ENCODE measurements at regions not wholly inside any gene's neighbourhood (a gene's known extent, or its start where the extent isn't known, plus 50 kb on each side); places are given as distances from the start of the nearest gene placed in this dataset.

DNA sequence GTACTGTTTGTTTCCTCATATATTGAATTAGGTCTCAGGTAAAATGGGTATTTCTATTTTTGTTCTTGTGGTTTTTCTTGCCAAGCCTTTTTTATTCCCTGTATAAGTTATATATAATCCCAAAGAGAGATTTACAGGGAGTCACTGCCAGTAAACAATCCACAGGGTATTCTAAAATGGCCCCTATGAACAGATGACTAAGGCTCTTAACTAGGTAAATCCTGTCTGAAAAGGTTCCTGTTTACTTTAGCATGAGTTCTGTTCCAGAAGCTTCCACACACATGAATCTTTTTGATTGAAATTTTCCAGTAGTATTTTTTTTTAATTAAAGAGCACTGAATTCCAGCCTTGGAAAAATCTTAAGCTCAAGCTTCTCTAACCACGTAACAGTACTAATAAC, 552.8 kb upstream of the CCDC179 start:
- no peaks in the 10 kb centered on the region for H4K20me1 ChIP-seq (ENCODE audit: control insufficient read depth, insufficient read depth, low read depth, low read length)
- TF ChIP-seq CTCF (IDR thresholded peaks at IDR 0.05; ENCODE audit: low read depth, low read length, poor library complexity, severe bottlenecking) (no peak), EZH2phosphoT487 (IDR thresholded peaks at IDR 0.05; ENCODE audit: borderline replicate concordance, low read length) (no peak)
- no peaks in the 10 kb centered on the region for H3K9me3 ChIP-seq (ENCODE audit: control insufficient read depth, insufficient read depth, low read length)
- no peak overlapping the region for H3K4me3 ChIP-seq (ENCODE audit: low read length)
- no peaks in the 10 kb centered on the region for H3F3A ChIP-seq (ENCODE audit: control insufficient read depth, insufficient read depth)
- no peaks in the 10 kb centered on the region for H3K4me1 ChIP-seq (ENCODE audit: control insufficient read depth, low read length)
- no peaks in the 10 kb centered on the region for H3K9me2 ChIP-seq (replicated peaks; ENCODE audit: control insufficient read depth, low read length)
- no peak overlapping the region for H3K27ac ChIP-seq (ENCODE audit: low read depth, low read length)
- H3K4me2 ChIP-seq (ENCODE audit: low read length) = no peak overlapping the region
- H3K36me3 ChIP-seq (ENCODE audit: control insufficient read depth, low read length) = no peaks in the 10 kb centered on the region
- H3K79me2 ChIP-seq (ENCODE audit: control insufficient read depth, low read length) = no peaks in the 10 kb centered on the region
- H3K27me3 ChIP-seq (ENCODE audit: control insufficient read depth, low read length) = no peaks in the 10 kb centered on the region

GRCh38 chr11:23423104-23423503, 562.8 kb upstream of the CCDC179 start:
- TF ChIP-seq CTCF (IDR thresholded peaks at IDR 0.05; ENCODE audit: low read depth, low read length, poor library complexity, severe bottlenecking) = no peak
- TF ChIP-seq EZH2phosphoT487 (IDR thresholded peaks at IDR 0.05; ENCODE audit: borderline replicate concordance, low read length) = no peak
- Histone ChIP-seq H3K79me2 (ENCODE audit: control insufficient read depth, low read length) (no peaks in the 10 kb centered on the region), H3K4me1 (ENCODE audit: control insufficient read depth, low read length) (no peaks in the 10 kb centered on the region), H3K9me3 (ENCODE audit: control insufficient read depth, insufficient read depth, low read length) (no peaks in the 10 kb centered on the region), H3K4me3 (ENCODE audit: low read length) (no peak overlapping the region), H3K27me3 (ENCODE audit: control insufficient read depth, low read length) (no peaks in the 10 kb centered on the region), H3K9me2 (replicated peaks; ENCODE audit: control insufficient read depth, low read length) (no peaks in the 10 kb centered on the region; the same call in 1 of the 2 replicates), H4K20me1 (ENCODE audit: control insufficient read depth, insufficient read depth, low read depth, low read length) (no peaks in the 10 kb centered on the region), H3F3A (ENCODE audit: control insufficient read depth, insufficient read depth) (no peaks in the 10 kb centered on the region), H3K27ac (ENCODE audit: low read depth, low read length) (no peak overlapping the region), H3K36me3 (ENCODE audit: control insufficient read depth, low read length) (no peaks in the 10 kb centered on the region), H3K4me2 (ENCODE audit: low read length) (no peak overlapping the region)

GRCh38 chr11:23423656-23424055, 563.4 kb upstream of the CCDC179 start:
- Histone ChIP-seq H3K9me2 (replicated peaks; ENCODE audit: control insufficient read depth, low read length) (no peaks in the 10 kb centered on the region; the same call in 1 of the 2 replicates), H3K4me1 (ENCODE audit: control insufficient read depth, low read length) (no peaks in the 10 kb centered on the region), H3K4me2 (ENCODE audit: low read length) (no peak overlapping the region), H3K9me3 (ENCODE audit: control insufficient read depth, insufficient read depth, low read length) (no peaks in the 10 kb centered on the region), H4K20me1 (ENCODE audit: control insufficient read depth, insufficient read depth, low read depth, low read length) (no peaks in the 10 kb centered on the region), H3F3A (ENCODE audit: control insufficient read depth, insufficient read depth) (no peaks in the 10 kb centered on the region), H3K36me3 (ENCODE audit: control insufficient read depth, low read length) (no peaks in the 10 kb centered on the region), H3K27ac (ENCODE audit: low read depth, low read length) (no peak overlapping the region), H3K79me2 (ENCODE audit: control insufficient read depth, low read length) (no peaks in the 10 kb centered on the region), H3K27me3 (ENCODE audit: control insufficient read depth, low read length) (no peaks in the 10 kb centered on the region), H3K4me3 (ENCODE audit: low read length) (no peak overlapping the region)
- TF ChIP-seq EZH2phosphoT487 (IDR thresholded peaks at IDR 0.05; ENCODE audit: borderline replicate concordance, low read length) (no peak), CTCF (IDR thresholded peaks at IDR 0.05; ENCODE audit: low read depth, low read length, poor library complexity, severe bottlenecking) (no peak)

GRCh38 chr11:23425381-23425780, 565.1 kb upstream of the CCDC179 start:
- H3K27ac ChIP-seq (ENCODE audit: low read depth, low read length) = no peak overlapping the region
- no peaks in the 10 kb centered on the region for H3F3A ChIP-seq (ENCODE audit: control insufficient read depth, insufficient read depth)
- TF ChIP-seq CTCF (IDR thresholded peaks at IDR 0.05; ENCODE audit: low read depth, low read length, poor library complexity, severe bottlenecking) = no peak
- no peak for TF ChIP-seq EZH2phosphoT487 (IDR thresholded peaks at IDR 0.05; ENCODE audit: borderline replicate concordance, low read length)
- no peaks in the 10 kb centered on the region for H3K27me3 ChIP-seq (ENCODE audit: control insufficient read depth, low read length)
- H3K4me2 ChIP-seq (ENCODE audit: low read length) = no peak overlapping the region
- no peaks in the 10 kb centered on the region for H3K9me3 ChIP-seq (ENCODE audit: control insufficient read depth, insufficient read depth, low read length)
- no peak overlapping the region for H3K4me3 ChIP-seq (ENCODE audit: low read length)
- H3K79me2 ChIP-seq (ENCODE audit: control insufficient read depth, low read length) = no peaks in the 10 kb centered on the region
- no peaks in the 10 kb centered on the region for H3K9me2 ChIP-seq (replicated peaks; ENCODE audit: control insufficient read depth, low read length)
- H4K20me1 ChIP-seq (ENCODE audit: control insufficient read depth, insufficient read depth, low read depth, low read length) = no peaks in the 10 kb centered on the region
- no peaks in the 10 kb centered on the region for H3K36me3 ChIP-seq (ENCODE audit: control insufficient read depth, low read length)
- H3K4me1 ChIP-seq (ENCODE audit: control insufficient read depth, low read length) = no peaks in the 10 kb centered on the region

Measured in DOHH2 (cell line).